ENCODE measurements at regions not wholly inside any gene's neighbourhood (a gene's known extent, or its start where the extent isn't known, plus 50 kb on each side); places are given as distances from the start of the nearest gene placed in this dataset.
"Not testable (repeated sequence)": the region's sequence is repeated elsewhere in the genome, so short reads cannot be mapped to it uniquely, and the experiment has no call there.

- in situ Hi-C loops (cut with MboI; ENCODE audit: low pct_unique_long_range_greater_than_20kb, low sequenced_read_pairs, unreplicated experiment) = no loop called here
- no peak for DNase-seq (ENCODE audit: low spot score)
- no peak for TF ChIP-seq CTCF (IDR thresholded peaks at IDR 0.05; ENCODE audit: extremely low read depth, insufficient read depth, missing control alignments)
Measured at GRCh38 chr9:18324928-18325745, 148.8 kb upstream of the ADAMTSL1 start.

GRCh38 chr9:18325746-18326011 is 148.3 kb upstream of the ADAMTSL1 start:
- in situ Hi-C loops (cut with MboI; ENCODE audit: low pct_unique_long_range_greater_than_20kb, low sequenced_read_pairs, unreplicated experiment); DNase-seq (ENCODE audit: low spot score): not testable (repeated sequence)

DNA sequence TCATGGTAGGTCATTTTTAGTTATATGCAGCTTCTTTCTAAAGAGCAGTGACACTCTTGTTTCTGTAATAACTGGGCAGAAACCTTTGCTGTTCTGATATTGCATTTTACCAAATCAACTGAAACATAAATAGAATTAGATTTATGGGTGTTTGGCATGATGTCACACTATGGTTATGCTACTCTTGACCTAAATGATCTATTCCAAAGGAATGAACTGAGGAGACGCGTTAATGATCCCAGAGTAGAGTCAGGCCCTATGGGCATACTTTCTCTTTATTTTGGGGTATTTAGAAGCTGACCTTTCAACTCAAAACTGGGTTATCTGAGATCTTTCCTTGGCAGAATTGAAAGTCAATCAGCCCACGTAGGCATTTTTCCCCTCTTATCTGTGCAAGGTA is 146.8 kb upstream of the ADAMTSL1 start:
- in situ Hi-C loops (cut with MboI; ENCODE audit: low pct_unique_long_range_greater_than_20kb, low sequenced_read_pairs, unreplicated experiment) = no loop called here
- no peak for TF ChIP-seq CTCF (IDR thresholded peaks at IDR 0.05; ENCODE audit: extremely low read depth, insufficient read depth, missing control alignments)
- DNase-seq (ENCODE audit: low spot score) = no peak

DNA sequence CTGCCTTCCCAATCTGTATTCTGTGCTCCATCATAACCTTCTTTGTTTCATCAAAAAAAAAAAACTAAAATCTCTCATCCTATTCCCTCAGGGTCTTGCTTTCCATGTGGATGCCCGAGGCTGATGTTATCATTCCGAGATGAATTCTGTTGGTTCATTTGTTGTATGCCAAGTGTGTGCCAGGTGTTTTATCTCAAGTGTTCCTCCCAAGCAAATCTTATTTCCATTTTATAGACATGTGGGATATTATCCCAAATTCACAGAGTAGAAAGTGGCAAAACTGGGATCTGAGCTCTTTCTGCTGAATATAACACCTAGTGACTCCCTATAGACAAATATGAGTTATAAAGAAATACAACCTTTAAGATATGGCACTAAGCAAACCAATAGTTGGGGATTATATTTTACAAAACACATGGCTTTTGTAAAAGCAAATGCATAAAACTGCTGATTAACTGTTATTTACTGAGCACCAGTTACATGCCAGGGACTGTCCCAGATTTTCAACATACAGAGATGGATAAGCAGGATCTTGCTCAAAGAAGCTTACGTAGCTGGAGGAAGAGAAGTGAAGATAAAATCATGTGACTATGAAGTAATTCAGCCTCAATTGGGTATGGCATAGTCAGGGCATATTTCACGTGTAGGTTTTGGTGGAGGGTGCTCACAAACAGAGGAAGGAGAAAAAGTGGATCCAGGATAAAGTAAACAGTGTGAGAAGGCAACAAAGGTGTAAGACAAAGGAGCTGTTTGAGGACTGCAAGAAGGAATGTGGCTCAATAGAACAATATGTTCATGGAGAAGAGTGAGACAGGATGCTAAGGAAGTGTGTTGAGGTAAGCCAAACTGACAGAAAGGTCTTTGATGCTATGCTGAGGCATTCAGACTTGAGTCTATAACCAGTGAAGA is 143.3 kb upstream of the ADAMTSL1 start:
- in situ Hi-C loops (cut with MboI; ENCODE audit: low pct_unique_long_range_greater_than_20kb, low sequenced_read_pairs, unreplicated experiment) = no loop called here
- DNase-seq (ENCODE audit: low spot score) = no peak
- TF ChIP-seq CTCF (IDR thresholded peaks at IDR 0.05; ENCODE audit: extremely low read depth, insufficient read depth, missing control alignments) = no peak

- in situ Hi-C loops (cut with MboI; ENCODE audit: low pct_unique_long_range_greater_than_20kb, low sequenced_read_pairs, unreplicated experiment) = no loop called here
- no peak for TF ChIP-seq CTCF (IDR thresholded peaks at IDR 0.05; ENCODE audit: extremely low read depth, insufficient read depth, missing control alignments)
- no peak for DNase-seq (ENCODE audit: low spot score)
Measured at GRCh38 chr9:18331310-18331684, 142.7 kb upstream of the ADAMTSL1 start.

- no peak for TF ChIP-seq CTCF (IDR thresholded peaks at IDR 0.05; ENCODE audit: extremely low read depth, insufficient read depth, missing control alignments)
- no peak for DNase-seq (ENCODE audit: low spot score)
- in situ Hi-C loops (cut with MboI; ENCODE audit: low pct_unique_long_range_greater_than_20kb, low sequenced_read_pairs, unreplicated experiment) = no loop called here
Measured at GRCh38 chr9:18331808-18332209, 142.1 kb upstream of the ADAMTSL1 start.

DNA sequence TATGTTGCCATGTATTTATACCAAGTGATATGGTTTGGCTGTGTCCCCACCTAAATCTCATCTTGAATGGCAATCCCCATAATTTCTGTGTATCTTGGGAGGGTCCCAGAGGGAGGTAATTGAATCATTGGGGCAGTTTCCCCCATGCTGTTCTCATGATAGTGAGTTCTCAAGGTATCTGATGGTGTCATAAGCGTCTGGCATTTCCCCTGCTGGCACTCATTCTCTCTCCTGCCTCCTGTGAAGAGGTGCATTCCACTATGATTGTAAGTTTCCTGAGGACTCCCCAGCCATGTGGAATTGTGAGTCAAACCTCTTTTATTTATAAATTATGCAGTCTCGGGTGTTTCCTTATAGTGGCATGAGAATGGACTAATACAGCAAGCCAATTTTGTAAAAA is 140.8 kb upstream of the ADAMTSL1 start:
- no peak for TF ChIP-seq CTCF (IDR thresholded peaks at IDR 0.05; ENCODE audit: extremely low read depth, insufficient read depth, missing control alignments)
- in situ Hi-C loops (cut with MboI; ENCODE audit: low pct_unique_long_range_greater_than_20kb, low sequenced_read_pairs, unreplicated experiment) = no loop called here
- no peak for DNase-seq (ENCODE audit: low spot score)

All from GM13977 (cell line).